ENCODE measurements at regions not wholly inside any gene's neighbourhood (a gene's known extent, or its start where the extent isn't known, plus 50 kb on each side); places are given as distances from the start of the nearest gene placed in this dataset.
"Not testable (repeated sequence)": the region's sequence is repeated elsewhere in the genome, so short reads cannot be mapped to it uniquely, and the experiment has no call there.

DNA sequence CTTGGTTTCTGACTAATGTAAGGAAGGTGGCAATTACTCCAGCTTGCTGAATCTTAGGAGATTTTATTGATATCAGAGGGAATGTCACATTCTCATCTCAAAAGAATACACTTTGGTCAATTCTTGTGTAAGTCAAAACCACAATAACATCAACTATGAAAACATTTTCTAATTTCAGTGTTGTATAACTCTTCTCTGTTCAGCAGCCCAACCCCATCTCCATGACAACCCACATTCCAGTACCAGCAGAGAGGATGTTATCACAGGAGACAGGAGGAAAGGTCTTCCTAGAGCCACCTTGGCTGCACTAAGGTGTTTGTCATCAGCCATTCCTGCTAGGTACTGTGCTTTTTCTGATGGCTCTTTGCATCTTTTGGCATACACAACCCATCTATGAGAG, 529.1 kb upstream of the BRINP1 start:
- DNase-seq, result no peak

DNA sequence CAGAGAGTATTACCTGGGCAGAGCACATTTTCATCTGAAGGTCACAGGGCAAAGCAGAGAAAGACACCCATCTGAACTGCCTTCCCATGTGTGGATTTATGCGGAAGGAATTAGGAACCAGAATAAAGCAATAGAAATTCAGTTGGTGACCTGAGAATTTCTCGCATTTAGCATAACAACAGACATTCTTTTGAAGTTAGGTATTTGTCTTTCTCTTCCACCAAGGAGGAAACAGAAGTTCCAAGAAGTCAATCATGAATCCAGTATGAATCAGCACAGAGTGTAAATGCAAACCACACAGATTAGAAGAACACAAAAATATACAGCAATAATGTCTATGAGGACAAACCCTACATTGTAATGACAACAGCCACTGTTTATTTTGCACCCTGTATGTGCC, 515.2 kb upstream of the BRINP1 start:
- no peak for DNase-seq

DNA sequence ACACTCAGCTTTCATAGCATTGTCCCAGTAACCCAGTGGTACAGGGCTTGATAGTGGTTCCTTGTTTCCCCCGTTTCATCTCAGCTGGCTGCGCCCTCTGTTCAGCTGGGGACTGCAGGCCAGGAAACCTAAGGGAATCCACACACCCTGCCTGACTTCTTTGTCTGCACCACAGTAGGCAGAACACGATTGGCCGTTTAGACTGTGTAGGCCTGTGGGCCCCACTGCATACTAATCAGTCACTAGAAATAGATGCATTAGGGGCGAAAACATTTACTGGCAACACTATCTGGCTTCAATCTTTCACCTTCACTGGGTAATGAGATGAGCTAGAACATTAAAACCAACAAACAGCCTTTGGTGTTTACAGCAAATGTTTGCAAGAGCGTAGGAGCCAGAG, 512.7 kb upstream of the BRINP1 start:
- DNase-seq, result no peak

DNA sequence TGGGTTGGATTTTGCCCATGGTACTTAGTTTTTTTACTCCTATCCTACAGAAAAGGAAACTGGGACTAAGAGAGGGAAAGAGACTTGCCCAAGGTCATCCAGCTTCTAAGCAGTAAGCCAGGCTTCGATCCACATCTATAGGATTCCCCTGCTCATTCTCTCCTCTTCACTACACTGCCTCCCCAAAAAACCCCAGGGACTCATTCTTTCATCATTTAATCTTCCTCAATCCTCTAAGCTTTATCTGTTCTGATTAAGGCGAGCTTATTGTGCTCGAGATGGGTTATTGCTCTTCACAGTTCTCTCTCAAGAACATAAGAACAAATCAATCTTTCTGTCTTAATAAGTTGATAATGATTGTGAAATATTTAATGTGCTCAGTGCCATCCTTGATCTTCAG, 511.1 kb upstream of the BRINP1 start:
- DNase-seq, result no peak

DNA sequence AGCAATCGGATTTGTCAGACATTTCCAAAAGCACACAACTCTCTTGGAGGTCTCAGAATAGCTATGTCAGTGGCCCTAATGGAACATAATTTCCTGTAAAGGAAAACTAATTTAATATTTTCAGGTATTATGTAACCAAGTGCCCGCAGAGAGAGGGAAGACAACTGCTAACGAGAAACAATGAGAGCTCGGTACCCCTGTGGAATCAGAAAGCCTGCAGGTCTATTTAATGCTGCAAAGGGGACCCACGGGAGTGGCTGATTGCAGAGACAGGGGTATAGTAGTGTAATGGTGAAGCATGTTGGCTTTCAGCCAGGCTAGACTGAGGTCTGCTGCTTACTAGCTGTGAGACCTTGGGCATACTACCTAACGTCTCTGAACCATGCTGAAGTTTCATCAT, 508.1 kb upstream of the BRINP1 start:
- peak; percentile 83 for DNase-seq

DNA sequence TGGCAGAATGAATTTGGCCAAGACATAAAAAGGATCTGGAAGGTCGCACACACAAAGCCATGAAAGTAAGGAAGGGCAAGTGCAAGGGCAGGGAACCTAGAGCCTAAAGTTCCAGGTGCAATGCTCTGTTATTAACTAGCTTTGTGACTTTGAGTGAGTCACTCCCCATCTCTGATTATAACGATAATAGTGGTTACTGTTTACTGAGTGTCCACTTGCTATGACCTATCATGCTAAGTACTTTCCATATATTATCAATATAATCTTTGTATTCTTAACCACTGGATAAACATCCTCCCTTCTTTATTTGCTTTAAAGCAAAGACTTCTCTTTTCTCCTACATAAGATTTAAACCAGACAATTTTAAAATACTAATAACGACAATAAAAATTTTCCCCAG, 504.6 kb upstream of the BRINP1 start:
- no peak for DNase-seq

DNA sequence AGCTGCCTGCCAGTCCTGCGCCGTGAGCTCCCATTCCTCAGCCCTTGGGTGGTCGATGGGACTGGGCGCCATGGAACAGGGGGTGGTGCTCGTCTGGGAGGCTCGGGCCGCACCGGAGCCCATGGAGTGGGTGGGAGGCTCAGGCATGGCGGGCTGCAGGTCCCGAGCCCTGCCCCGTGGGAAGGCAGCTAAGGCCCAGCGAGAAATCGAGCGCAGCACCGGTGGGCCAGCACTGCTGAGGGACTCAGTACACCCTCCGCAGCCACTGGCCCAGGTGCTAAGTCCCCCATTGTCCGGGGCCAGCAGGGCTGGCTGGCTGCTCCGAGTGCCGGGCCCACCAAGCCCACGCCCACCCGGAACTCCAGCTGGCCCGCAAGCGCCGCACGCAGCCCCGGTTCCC, 501.0 kb upstream of the BRINP1 start:
- DNase-seq, result not testable (repeated sequence)

DNA sequence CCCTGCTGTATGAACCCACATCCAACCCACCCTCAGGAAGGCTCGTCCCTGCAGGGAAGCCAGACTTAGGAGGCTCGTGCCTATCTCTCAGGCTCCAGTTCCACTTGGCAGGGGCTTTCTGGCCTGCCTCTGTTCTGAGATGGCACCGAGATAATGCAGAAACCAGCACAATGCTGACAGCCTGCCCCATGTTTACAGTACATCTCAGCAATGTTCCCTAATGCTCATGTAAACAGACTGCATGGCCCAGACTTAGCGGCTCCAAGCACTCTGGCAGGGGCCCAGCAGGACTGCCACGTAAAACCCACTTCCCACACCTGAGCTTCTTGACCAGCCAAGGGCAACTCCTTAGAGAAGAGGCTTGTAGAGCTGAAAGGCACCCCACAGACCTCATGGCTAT, 499.5 kb upstream of the BRINP1 start:
- DNase-seq, result no peak

DNA sequence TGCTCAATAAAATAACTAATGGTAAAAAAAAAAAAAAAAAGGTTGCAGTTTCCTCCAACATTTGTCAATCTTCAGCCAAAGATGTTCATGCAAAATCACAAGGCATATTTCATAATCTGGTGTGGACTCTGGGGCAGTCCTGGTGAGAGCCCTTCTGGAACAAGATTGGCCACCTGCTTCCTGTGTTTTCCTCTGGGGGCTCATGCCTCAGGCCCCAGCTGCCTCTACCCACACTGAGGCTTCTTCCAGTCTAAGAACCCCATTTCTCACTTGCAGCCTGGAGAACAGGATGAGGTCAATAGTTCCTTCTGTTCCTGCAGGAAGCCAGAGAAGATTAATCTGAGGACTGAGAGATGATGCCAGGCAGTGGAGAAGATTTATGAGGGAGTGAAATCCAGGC, 492.6 kb upstream of the BRINP1 start:
- DNase-seq, result no peak

DNA sequence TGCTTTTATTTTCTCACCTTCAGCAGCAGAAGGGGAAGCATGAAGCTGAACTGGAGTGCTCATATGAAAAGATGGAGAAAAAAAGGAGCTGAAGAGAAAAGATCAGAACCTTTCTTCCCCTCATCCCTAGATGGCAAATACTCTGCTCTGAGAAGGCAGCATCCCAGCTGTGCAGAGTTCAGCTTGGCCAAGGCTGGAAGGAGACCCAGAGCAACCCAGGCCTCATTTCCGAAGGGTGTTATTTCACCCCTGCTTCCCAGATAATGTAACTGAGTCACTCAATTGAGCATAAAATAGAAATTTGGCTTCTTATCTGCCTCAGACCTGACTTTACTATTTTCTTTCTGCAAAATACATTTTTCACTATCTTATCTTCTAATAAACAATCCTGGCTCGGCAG, 489.9 kb upstream of the BRINP1 start:
- no peak for DNase-seq

DNA sequence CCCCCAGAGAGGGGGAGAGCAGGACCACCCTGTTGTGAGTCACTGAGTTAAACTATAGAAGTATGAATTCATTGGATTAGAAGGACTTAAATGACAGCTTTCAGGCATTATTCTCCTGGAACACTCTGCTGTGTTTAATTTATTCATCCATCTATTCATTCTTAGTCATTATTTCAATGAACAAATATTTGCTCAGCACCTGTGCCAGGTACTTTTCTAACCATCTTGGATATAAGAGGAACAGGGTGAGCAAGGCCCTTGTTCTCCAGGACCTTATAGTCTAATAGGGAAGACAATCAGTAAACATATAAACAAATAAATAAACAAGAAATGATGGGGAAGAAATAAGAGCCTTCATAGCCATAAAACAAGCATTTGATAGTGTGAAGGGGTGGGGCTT, 483.9 kb upstream of the BRINP1 start:
- DNase-seq, result no peak

DNA sequence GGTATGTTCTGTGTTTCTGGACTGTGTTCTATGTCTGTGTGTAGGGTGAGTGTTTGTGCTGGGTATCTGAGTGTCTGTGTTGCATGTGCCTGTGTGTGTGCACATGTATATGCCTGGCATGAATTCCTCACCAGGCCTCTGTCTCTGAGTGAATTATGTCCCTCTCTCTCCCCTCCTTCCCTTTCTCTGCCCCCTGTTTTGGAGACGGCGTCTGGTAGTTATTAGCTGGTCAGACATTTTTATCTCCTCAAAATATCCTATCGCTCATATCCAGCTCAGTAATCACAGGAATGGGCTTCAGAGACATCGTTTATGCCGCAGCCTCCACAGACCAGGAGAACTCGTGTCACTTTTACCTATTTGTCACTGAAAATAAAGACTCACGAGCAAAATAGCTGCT, 483.2 kb upstream of the BRINP1 start:
- DNase-seq, result no peak

DNA sequence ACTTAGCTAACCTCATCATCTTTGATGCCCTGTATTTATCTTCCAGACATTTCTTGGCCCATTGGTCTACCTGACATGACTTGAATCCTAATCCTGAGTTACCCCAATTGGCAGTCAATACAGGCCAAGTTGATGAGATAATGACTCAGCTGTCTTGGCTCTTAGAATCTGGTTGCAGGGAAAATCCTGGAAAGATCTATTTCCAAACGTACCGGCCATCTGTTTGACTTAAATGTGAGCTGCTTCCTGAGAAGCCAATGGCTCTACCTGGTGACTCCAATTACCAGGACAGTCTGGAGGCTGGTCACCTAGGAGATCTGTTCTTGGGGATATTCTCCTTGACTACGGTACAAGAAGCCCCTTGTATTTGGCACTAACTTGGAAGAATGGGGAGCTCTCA, 475.2 kb upstream of the BRINP1 start:
- DNase-seq, result no peak

DNA sequence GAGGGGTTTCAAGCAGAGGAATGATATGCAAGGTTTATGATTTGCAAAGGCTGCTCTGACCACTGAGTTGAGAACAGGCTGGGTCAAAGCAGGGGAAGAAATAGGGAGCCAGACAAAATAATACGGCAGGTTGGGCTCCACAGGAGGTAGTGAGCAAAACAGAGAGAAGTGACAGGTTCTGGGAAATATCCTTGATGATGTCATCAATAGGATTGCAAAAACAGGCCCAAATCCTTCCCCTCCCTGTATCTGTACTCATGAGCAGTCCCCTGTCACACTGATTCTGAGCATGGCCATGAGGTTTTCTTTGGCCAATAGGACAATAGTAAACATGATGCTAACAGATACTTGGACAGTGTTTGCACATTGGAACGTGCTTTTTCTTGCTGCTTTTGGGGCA, 471.8 kb upstream of the BRINP1 start:
- DNase-seq, result no peak

DNA sequence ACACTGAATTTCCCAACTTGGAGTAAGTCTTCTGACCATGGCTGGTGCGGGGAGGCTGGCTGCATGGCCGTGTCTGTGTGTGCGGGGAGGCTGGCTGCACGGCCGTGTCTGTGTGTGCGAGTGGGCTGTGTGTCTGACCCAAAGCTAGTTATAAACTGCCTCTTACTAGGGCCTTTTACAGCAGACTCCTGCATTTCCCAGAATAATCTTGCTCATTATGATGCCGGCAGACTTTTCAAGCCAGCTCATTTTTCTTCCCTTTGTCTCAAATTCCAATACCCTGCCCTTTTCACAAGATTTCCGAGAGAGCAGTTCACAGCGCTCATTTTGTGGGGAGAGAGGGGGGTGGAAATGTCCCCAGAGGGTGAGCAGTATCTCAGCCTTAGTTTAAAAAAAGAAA, 470.7 kb upstream of the BRINP1 start:
- DNase-seq, result no peak

DNA sequence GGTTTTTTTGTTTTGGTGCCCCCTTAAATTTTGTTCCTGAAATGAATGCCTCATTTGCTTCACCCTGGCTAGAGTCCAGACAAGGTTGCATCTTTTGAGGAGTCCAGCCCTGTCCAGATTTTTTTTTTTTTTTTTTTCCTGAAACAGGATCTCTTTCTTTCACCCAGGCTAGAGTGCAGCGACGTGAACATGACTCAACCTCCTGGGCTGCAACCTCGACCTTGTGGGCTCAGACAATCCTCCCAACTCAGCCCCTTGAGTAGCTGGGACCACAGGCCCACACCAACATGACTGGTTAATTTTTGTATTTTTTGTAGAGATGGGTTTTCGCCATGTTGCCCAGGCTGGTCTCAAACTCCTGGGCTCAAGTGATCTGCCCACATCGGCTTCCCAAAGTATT, 469.0 kb upstream of the BRINP1 start:
- no peak for DNase-seq

DNA sequence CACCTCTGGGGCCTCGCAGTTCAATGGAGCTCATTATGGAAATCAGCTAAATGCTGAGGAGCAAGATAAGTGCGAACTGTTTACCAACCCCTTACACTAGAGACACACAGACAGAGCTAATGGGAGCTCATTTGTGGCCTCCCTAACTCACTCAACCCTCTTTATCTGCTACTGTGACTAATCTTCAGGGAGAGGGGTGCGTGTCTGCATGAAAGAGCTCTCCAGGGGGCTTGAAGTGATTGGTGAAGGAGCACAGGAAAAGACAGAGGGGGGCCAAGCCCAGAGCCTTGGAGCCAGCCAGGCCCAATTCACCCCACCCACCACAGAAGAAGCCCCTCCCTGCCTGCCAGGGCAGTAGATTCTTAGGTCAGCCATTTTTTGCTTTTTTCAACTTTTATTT, 466.8 kb upstream of the BRINP1 start:
- peak; percentile 97 for DNase-seq

DNA sequence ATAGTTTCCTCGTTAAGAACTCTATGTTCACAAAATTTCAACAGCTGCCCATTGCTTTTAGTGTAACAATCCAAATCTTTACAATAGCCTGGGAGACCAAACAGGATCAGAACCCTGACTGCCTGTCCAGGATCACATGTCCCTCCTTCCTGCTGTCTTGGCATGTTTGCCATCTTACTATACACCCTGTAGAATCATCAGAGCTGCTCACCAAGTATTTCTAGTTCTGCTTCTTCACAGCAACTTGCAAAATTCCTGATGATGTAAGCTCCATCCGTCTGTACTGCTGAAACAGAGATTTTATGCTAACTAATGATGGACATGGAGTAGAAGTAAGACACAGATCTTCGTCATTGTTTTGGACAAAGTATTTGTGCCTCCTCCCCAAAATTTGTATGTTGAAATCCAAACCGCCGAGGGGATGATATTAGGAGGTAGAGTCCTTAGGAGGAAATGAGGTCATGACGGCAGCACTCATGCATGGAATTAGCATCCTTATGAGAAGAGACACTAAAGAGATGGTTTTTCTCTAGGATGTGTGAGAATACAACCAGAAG, 464.9 kb upstream of the BRINP1 start:
- DNase-seq, result no peak

DNA sequence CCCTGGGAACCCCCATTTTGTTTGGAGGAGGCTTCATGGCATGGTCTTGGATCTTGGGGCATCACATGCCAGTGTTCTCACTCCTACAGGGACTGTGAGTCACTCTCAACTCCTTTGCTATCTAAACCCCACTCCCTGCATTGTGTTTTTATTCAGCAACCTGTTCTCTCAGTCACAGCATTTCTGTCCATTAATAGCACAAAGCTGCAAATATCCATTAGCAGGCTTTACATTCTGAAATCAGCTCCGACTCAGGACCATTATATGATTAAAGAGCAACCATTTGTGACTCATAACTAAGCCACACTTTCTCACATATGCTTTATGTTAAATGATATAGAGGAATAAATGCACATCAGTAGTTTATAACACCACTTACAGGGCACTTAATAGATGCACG, 462.1 kb upstream of the BRINP1 start:
- no peak for DNase-seq

DNA sequence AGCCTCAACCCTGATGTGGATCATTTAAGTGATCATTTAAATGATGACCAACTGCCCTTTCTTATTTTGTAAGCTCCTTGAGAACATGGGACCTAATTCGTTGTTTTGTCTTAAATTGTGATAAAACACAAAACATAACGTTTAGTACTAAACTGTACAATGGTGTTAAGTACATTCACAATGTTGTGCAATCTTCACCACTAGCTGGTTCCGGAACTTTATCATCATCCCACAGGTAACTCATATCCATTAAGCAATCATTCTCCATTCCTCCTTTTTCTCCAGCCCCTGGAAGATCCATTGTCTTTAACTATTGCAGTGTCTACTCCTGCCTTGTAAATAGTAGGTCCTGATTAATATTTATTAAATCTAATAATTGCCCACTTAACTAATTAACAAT, 460.5 kb upstream of the BRINP1 start:
- no peak for DNase-seq

DNA sequence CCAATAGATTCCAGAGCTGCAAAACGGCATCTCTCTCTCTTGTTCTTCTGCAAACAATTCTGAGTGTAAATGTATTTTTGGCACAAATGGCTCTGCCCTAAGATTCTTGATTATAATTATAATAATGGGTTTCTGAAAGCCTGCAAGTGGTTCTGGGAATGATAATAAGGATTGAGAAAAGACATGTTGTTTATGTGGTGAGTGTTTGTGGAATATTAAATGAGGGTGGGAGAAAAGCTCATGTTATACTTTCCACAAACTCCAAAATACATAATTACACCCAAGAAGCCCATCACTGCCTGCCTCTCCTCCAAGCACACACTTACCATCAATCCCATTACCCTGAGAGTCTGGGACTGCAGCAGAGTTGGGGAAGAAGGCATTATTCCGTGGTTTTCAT, 460.0 kb upstream of the BRINP1 start:
- no peak for DNase-seq

DNA sequence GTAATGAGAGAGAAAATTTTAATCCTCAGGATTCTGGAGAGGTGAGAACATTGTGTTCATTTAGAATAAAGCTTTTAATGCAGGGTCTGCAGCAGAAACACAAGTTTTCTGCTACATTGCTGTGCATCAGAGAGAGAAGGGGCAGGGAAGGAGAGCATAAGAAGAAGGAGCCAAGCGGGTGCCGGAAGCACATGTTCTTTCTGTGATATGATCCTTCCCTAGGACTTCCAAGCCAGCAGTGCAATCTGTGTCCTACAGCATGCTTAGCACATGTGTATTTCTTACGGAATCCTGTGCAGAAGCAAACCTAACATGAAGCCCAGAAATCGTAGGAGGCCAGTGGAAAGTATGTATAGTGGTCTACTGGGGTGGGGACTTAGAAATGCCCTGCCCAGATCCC, 458.3 kb upstream of the BRINP1 start:
- no peak for DNase-seq

DNA sequence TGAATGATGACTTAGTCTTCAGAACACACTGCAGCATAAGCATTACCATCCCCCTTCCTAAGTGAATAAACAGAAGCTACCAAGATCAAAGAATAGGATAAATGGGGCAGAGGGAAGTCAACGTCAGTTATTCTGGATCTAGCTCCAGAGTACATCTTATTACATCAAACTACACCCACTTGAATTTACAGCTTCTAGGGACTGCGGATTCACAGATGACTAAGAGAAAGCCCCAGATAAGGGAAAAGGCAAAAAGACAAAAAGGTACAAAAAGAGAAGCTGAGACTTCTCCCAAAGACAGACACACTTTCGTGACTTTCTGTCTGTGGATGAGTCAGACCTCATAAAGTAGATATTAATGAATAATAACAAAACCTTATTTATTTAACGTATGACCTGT, 457.9 kb upstream of the BRINP1 start:
- no peak for DNase-seq

DNA sequence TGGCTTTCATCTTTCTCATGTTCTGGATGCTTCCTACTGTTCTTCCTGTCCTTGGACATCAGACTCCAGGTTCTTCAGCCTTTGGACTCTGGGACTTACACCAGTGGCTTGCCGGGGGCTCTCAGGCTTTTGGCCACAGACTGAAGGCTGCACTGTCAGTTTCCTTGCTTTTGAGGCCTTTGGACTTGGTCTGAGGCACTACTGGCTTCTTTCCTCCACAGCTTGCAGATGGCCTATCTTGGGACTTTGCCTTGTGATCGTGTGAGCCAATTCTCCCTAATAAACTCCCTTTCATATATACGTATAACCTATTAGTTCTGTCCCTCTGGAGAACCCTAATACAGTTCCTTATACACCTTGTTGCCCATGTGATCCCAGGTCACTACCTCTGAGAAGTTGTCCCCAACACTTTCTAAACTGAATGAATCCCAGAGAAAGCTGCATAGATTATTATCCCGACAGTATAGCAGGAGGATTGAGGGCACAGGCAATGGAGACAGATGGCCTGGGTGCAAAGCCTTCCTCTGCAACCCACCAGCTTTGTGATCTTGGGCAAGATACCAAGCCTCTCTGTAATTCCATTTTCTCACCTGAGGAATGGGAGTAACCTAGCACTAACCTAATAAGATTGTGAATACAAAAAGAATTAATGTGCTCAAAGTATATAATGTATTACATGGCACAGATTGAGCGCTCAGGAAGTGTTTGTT, 449.6 kb upstream of the BRINP1 start:
- DNase-seq, result no peak

DNA sequence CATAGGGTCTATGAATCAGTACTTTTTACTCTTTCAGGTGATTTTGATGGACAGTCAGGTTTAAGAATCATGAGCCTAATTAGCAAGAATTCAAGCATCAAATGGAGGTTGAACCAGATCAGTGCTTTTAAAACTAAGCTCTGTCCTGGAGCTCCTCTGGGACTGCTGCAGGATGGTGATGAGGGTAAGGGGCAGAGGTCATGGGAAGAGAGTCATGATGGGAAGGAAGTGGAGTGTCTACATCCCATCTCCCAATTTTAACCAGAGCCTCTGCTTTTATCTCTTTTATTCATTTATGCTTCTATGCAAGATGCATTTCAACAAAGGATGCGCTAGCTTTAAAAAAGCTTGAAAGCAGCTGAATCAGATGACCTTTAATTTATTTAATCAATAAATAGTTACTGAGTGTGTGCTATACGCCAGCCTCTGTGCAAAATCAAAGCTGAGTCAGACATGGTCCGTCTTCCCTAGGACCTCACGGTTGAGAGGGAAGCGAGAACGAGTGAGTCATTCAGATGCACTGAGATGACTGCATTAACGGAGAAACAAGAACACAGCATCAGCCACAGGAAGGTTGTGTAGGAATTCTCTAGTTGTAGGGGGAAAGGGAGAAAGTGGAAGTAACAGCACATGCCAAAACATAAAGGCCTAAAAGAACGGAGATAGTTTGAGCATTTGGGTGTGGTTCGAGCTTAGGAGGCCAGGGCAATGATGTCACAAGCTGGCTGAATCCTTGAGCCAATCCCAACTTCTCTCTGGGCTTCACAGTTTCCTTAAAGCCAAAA, 441.6 kb upstream of the BRINP1 start:
- no peak for DNase-seq
